HG03432 (cell line): ENCODE measurements at regions not wholly inside any gene's neighbourhood (a gene's known extent, or its start where the extent isn't known, plus 50 kb on each side); places are given as distances from the start of the nearest gene placed in this dataset.
A peak's percentile ranks its signal among the peaks of the same experiment; 100 is the strongest.

Experiments used
- ATAC-seq: cut with Tn5 transposase; IDR thresholded peaks from one replicate; pipeline ENCODE4 v1.9.1; 2021; ENCODE audit warnings: mild to moderate bottlenecking, moderate library complexity; ENCODE audit not compliant: unreplicated experiment

- ATAC-seq, result no peak
Observed at GRCh38 chr11:95717314-95717713, 72.3 kb downstream of the FAM76B start.

GRCh38 chr11:95716266-95716665 lies 73.3 kb downstream of the FAM76B start:
- peak; percentile 14 for ATAC-seq

GRCh38 chr11:95715777-95716241 lies 73.8 kb downstream of the FAM76B start:
- ATAC-seq, result peak; percentile 85

- ATAC-seq, result peak; percentile 22
Observed at GRCh38 chr11:95714843-95715776, 74.5 kb downstream of the FAM76B start.

- ATAC-seq, result no peak
Observed at GRCh38 chr11:95713428-95713827, 76.2 kb downstream of the FAM76B start.

- ATAC-seq, result peak; percentile 11
Observed at GRCh38 chr11:95711945-95712221, 77.7 kb downstream of the FAM76B start.

- ATAC-seq, result peak; percentile 35
Observed at GRCh38 chr11:95711162-95711944, 78.2 kb downstream of the FAM76B start.

- no peak for ATAC-seq
Observed at GRCh38 chr11:95708681-95709080, 80.9 kb downstream of the FAM76B start.

- no peak for ATAC-seq
Observed at GRCh38 chr11:95706974-95707387, 82.6 kb downstream of the FAM76B start.

GRCh38 chr11:95705485-95706124 lies 84.0 kb downstream of the FAM76B start:
- ATAC-seq, result peak; percentile 91

- no peak for ATAC-seq
Observed at GRCh38 chr11:95704865-95705264, 84.7 kb downstream of the FAM76B start.

- peak; percentile 34 for ATAC-seq
Observed at GRCh38 chr11:95703049-95703448, 86.5 kb downstream of the FAM76B start.

GRCh38 chr11:95702526-95702925 lies 87.1 kb downstream of the FAM76B start:
- no peak for ATAC-seq

GRCh38 chr11:95700471-95700817 lies 89.1 kb downstream of the FAM76B start:
- peak; percentile 46 for ATAC-seq

GRCh38 chr11:95699631-95700470 lies 89.7 kb downstream of the FAM76B start:
- ATAC-seq, result peak; percentile 52

GRCh38 chr11:95698676-95699557 lies 90.7 kb downstream of the FAM76B start:
- ATAC-seq, result no peak

GRCh38 chr11:95697614-95698408 lies 91.8 kb downstream of the FAM76B start:
- ATAC-seq, result peak; percentile 24

- ATAC-seq, result no peak
Observed at GRCh38 chr11:95695181-95695580, 94.4 kb downstream of the FAM76B start.

GRCh38 chr11:95693298-95693697 lies 96.3 kb downstream of the FAM76B start:
- no peak for ATAC-seq
